HG03342 (cell line): ENCODE measurements at regions not wholly inside any gene's neighbourhood (a gene's known extent, or its start where the extent isn't known, plus 50 kb on each side); places are given as distances from the start of the nearest gene placed in this dataset.

Experiments
- ATAC-seq: cut with Tn5 transposase; IDR thresholded peaks from one replicate; pipeline ENCODE4 v1.9.1; 2021; ENCODE audit warnings: mild to moderate bottlenecking, moderate library complexity; ENCODE audit not compliant: unreplicated experiment

GRCh38 chr14:98165976-98166375, 1106.0 kb downstream of the BCL11B start:
- no peak for ATAC-seq

GRCh38 chr14:98167275-98167674, 1104.7 kb downstream of the BCL11B start:
- no peak for ATAC-seq

GRCh38 chr14:98167705-98168104, 1104.3 kb downstream of the BCL11B start:
- ATAC-seq, result no peak

- ATAC-seq, result no peak
Measured at GRCh38 chr14:98168211-98168985, 1103.6 kb downstream of the BCL11B start.

- ATAC-seq, result no peak
Measured at GRCh38 chr14:98169170-98169587, 1102.8 kb downstream of the BCL11B start.

GRCh38 chr14:98170575-98170974, 1101.4 kb downstream of the BCL11B start:
- ATAC-seq, result no peak

GRCh38 chr14:98171654-98172053, 1100.3 kb downstream of the BCL11B start:
- ATAC-seq, result no peak

GRCh38 chr14:98172243-98172778, 1099.7 kb downstream of the BCL11B start:
- no peak for ATAC-seq

GRCh38 chr14:98173305-98173704, 1098.7 kb downstream of the BCL11B start:
- no peak for ATAC-seq

GRCh38 chr14:98174041-98174440, 1098.0 kb downstream of the BCL11B start:
- no peak for ATAC-seq

GRCh38 chr14:98175436-98175835, 1096.6 kb downstream of the BCL11B start:
- no peak for ATAC-seq

GRCh38 chr14:98175881-98176280, 1096.1 kb downstream of the BCL11B start:
- no peak for ATAC-seq

GRCh38 chr14:98176892-98177291, 1095.1 kb downstream of the BCL11B start:
- no peak for ATAC-seq

GRCh38 chr14:98177551-98177950, 1094.4 kb downstream of the BCL11B start:
- ATAC-seq, result no peak

GRCh38 chr14:98181241-98181640, 1090.8 kb downstream of the BCL11B start:
- no peak for ATAC-seq

GRCh38 chr14:98181768-98182167, 1090.2 kb downstream of the BCL11B start:
- no peak for ATAC-seq

- ATAC-seq, result no peak
Measured at GRCh38 chr14:98182393-98183055, 1089.5 kb downstream of the BCL11B start.

- no peak for ATAC-seq
Measured at GRCh38 chr14:98183556-98183955, 1088.4 kb downstream of the BCL11B start.

- no peak for ATAC-seq
Measured at GRCh38 chr14:98184457-98184856, 1087.5 kb downstream of the BCL11B start.

GRCh38 chr14:98185036-98185435, 1087.0 kb downstream of the BCL11B start:
- no peak for ATAC-seq

GRCh38 chr14:98186140-98186539, 1085.9 kb downstream of the BCL11B start:
- no peak for ATAC-seq

GRCh38 chr14:98187281-98187680, 1084.7 kb downstream of the BCL11B start:
- no peak for ATAC-seq
